Neural progenitor cell (in vitro differentiated cells): ENCODE measurements at regions not wholly inside any gene's neighbourhood (a gene's known extent, or its start where the extent isn't known, plus 50 kb on each side); places are given as distances from the start of the nearest gene placed in this dataset.
"Not testable (repeated sequence)": the region's sequence is repeated elsewhere in the genome, so short reads cannot be mapped to it uniquely, and the experiment has no call there.

Experiments
- DNase-seq: peaks from one replicate; pipeline ENCODE4 v3.0.0-alpha.2; 2016; ENCODE audit warnings: low spot score
- H2AFZ ChIP-seq: fragments of 200-600 bp; sonication (generic); replicated peaks from 2 replicates; pipeline ENCODE4 v1.6.1; 2016; ENCODE audit warnings: antibody characterized with exemption
- H3F3A ChIP-seq: fragments of 200-600 bp; sonication (generic); 2 replicates; pipeline ENCODE4 v1.6.1; 2016; ENCODE audit warnings: antibody characterized with exemption, low read depth
- H3K27ac ChIP-seq: fragments of 200-600 bp; sonication (generic); 2 replicates; pipeline ENCODE4 v1.5.1; 2016; ENCODE audit warnings: mild to moderate bottlenecking
- H3K27me3 ChIP-seq: fragments of 200-600 bp; sonication (generic); 2 replicates; pipeline ENCODE4 v1.6.1; 2016; ENCODE audit warnings: mild to moderate bottlenecking, moderate library complexity
- H3K36me3 ChIP-seq: fragments of 200-600 bp; sonication (generic); 2 replicates; pipeline ENCODE4 v1.5.1; 2016
- H3K4me1 ChIP-seq: fragments of 200-600 bp; sonication (generic); 2 replicates; pipeline ENCODE4 v1.6.1; 2016; ENCODE audit warnings: mixed run types
- H3K4me2 ChIP-seq: fragments of 200-600 bp; sonication (generic); 2 replicates; pipeline ENCODE4 v1.6.1; 2016
- H3K4me3 ChIP-seq: fragments of 200-600 bp; sonication (generic); 2 replicates; pipeline ENCODE4 v1.5.1; 2016
- H3K79me2 ChIP-seq: fragments of 200-600 bp; sonication (generic); 2 replicates; pipeline ENCODE4 v1.6.1; 2016; ENCODE audit warnings: low read depth
- H3K9ac ChIP-seq: fragments of 200-600 bp; sonication (generic); 2 replicates; pipeline ENCODE4 v1.6.1; 2016
- H3K9me3 ChIP-seq: fragments of 200-600 bp; sonication (generic); 2 replicates; pipeline ENCODE4 v1.5.1; 2016; ENCODE audit warnings: low read depth
- H4K20me1 ChIP-seq: fragments of 200-600 bp; sonication (generic); 2 replicates; pipeline ENCODE4 v1.6.1; 2016; ENCODE audit warnings: low read depth
- H3K27ac Mint-ChIP-seq: 3 replicates; pipeline ENCODE4 v1.8.0; 2021; ENCODE audit warnings: mixed read lengths
- H3K27me3 Mint-ChIP-seq: 2 replicates; pipeline ENCODE4 v1.8.0; 2022; ENCODE audit warnings: low read depth, mild to moderate bottlenecking, inconsistent platforms, moderate library complexity, mixed read lengths; ENCODE audit not compliant: insufficient read depth
- H3K36me3 Mint-ChIP-seq: 3 replicates; pipeline ENCODE4 v1.8.0; 2021; ENCODE audit warnings: mixed read lengths
- H3K4me1 Mint-ChIP-seq: 3 replicates; pipeline ENCODE4 v1.8.0; 2021; ENCODE audit warnings: mixed read lengths
- H3K4me3 Mint-ChIP-seq: 3 replicates; pipeline ENCODE4 v1.8.0; 2021; ENCODE audit warnings: mild to moderate bottlenecking, moderate library complexity, mixed read lengths
- H3K9me3 Mint-ChIP-seq: 3 replicates; pipeline ENCODE4 v1.8.0; 2020; ENCODE audit warnings: mixed read lengths
- CTCF ChIP-seq: fragments of 200-600 bp; sonication (generic); IDR thresholded peaks from 2 replicates; pipeline ENCODE4 v1.5.1; 2017; ENCODE audit warnings: antibody characterized with exemption, mild to moderate bottlenecking
- EZH2 ChIP-seq: fragments of 200-600 bp; sonication (generic); IDR thresholded peaks from 2 replicates; pipeline ENCODE4 v1.6.1; 2017; ENCODE audit warnings: antibody characterized with exemption, mild to moderate bottlenecking, moderate library complexity
- EZH2phosphoT487 ChIP-seq: fragments of 200-600 bp; sonication (generic); IDR thresholded peaks from 2 replicates; pipeline ENCODE4 v1.6.1; 2017; ENCODE audit warnings: antibody characterized with exemption

- peaks cover 19% of the 10 kb centered on the region for H3K9me3 Mint-ChIP-seq
- no peaks in the 10 kb centered on the region for H4K20me1 ChIP-seq
- no peak overlapping the region for H2AFZ ChIP-seq
- H3K9me3 ChIP-seq, result no peaks in the 10 kb centered on the region
- H3K4me1 Mint-ChIP-seq, result no peaks in the 10 kb centered on the region
- H3K4me3 Mint-ChIP-seq, result no peak overlapping the region
- H3K9ac ChIP-seq, result no peak overlapping the region
- no peaks in the 10 kb centered on the region for H3K4me1 ChIP-seq
- no peak overlapping the region for H3K27ac Mint-ChIP-seq
- no peak overlapping the region for H3K4me3 ChIP-seq
- no peaks in the 10 kb centered on the region for H3K27me3 ChIP-seq
- no peak overlapping the region for H3K4me2 ChIP-seq
- DNase-seq, result no peak
- peaks cover 2% of the 10 kb centered on the region for H3K27me3 Mint-ChIP-seq
- TF ChIP-seq EZH2phosphoT487 (no peak), CTCF (no peak), EZH2 (no peak)
- no peak overlapping the region for H3K27ac ChIP-seq
- peaks cover 2% of the 10 kb centered on the region for H3K36me3 Mint-ChIP-seq
- H3K36me3 ChIP-seq, result no peaks in the 10 kb centered on the region
- H3F3A ChIP-seq, result no peaks in the 10 kb centered on the region
- no peaks in the 10 kb centered on the region for H3K79me2 ChIP-seq
These were observed 105.7 kb upstream of the RPRM start for GRCh38 chr2:153584244-153584643.

- DNase-seq, result no peak
- Mint-ChIP-seq H3K36me3 (peaks cover 2% of the 10 kb centered on the region), H3K9me3 (peaks cover 28% of the 10 kb centered on the region), H3K27me3 (peaks cover 3% of the 10 kb centered on the region), H3K4me3 (no peak overlapping the region), H3K4me1 (no peaks in the 10 kb centered on the region), H3K27ac (no peak overlapping the region)
- Histone ChIP-seq H2AFZ (no peak overlapping the region), H3K79me2 (no peaks in the 10 kb centered on the region), H3K27ac (no peak overlapping the region), H4K20me1 (no peaks in the 10 kb centered on the region), H3K4me2 (no peak overlapping the region), H3K4me1 (no peaks in the 10 kb centered on the region), H3K9me3 (peaks cover 4% of the 10 kb centered on the region), H3K36me3 (no peaks in the 10 kb centered on the region), H3K27me3 (no peaks in the 10 kb centered on the region), H3F3A (no peaks in the 10 kb centered on the region), H3K9ac (no peak overlapping the region), H3K4me3 (no peak overlapping the region)
- no peak for TF ChIP-seq CTCF
- TF ChIP-seq EZH2, result no peak
- no peak for TF ChIP-seq EZH2phosphoT487
These were observed 109.8 kb upstream of the RPRM start for GRCh38 chr2:153588408-153588807.

GRCh38 chr2:153589586-153589985 lies 111.0 kb upstream of the RPRM start:
- no peak overlapping the region for H3K4me2 ChIP-seq
- H3F3A ChIP-seq, result no peaks in the 10 kb centered on the region
- peaks cover 2% of the 10 kb centered on the region for H3K36me3 Mint-ChIP-seq
- no peak overlapping the region for H3K27ac Mint-ChIP-seq
- no peaks in the 10 kb centered on the region for H3K4me1 ChIP-seq
- H3K36me3 ChIP-seq, result no peaks in the 10 kb centered on the region
- H3K9me3 ChIP-seq, result peaks cover 4% of the 10 kb centered on the region
- H3K4me1 Mint-ChIP-seq, result no peaks in the 10 kb centered on the region
- H3K79me2 ChIP-seq, result no peaks in the 10 kb centered on the region
- DNase-seq, result no peak
- peaks cover 28% of the 10 kb centered on the region for H3K9me3 Mint-ChIP-seq
- peaks cover 3% of the 10 kb centered on the region for H3K27me3 Mint-ChIP-seq
- H3K27ac ChIP-seq, result no peak overlapping the region
- TF ChIP-seq EZH2, result no peak
- TF ChIP-seq EZH2phosphoT487, result no peak
- no peak for TF ChIP-seq CTCF
- H2AFZ ChIP-seq, result no peak overlapping the region
- no peaks in the 10 kb centered on the region for H3K27me3 ChIP-seq
- H3K4me3 Mint-ChIP-seq, result no peak overlapping the region
- H3K4me3 ChIP-seq, result no peak overlapping the region
- no peak overlapping the region for H3K9ac ChIP-seq
- no peaks in the 10 kb centered on the region for H4K20me1 ChIP-seq

- not testable (repeated sequence) for H3K27ac Mint-ChIP-seq, H3K27me3 ChIP-seq, H3K4me1 ChIP-seq, H3K9ac ChIP-seq, H3K27ac ChIP-seq, H3K27me3 Mint-ChIP-seq, H3K4me3 ChIP-seq, H2AFZ ChIP-seq, DNase-seq, H3K36me3 Mint-ChIP-seq, H3K36me3 ChIP-seq, H3F3A ChIP-seq, H3K4me3 Mint-ChIP-seq, H3K79me2 ChIP-seq, H3K4me2 ChIP-seq, H3K4me1 Mint-ChIP-seq, H4K20me1 ChIP-seq, H3K9me3 ChIP-seq
- peaks cover 14% of the 10 kb centered on the region for H3K9me3 Mint-ChIP-seq
These were observed 114.5 kb upstream of the RPRM start for GRCh38 chr2:153593086-153593485.
